Stimulated activated CD4-positive, alpha-beta T cell treated with anti-CD3 and anti-CD28 coated beads, Interleukin-1b, Interleukin-23, amount 100 ng/mL, for 1 hour (primary cell): ENCODE measurements at regions not wholly inside any gene's neighbourhood (a gene's known extent, or its start where the extent isn't known, plus 50 kb on each side); places are given as distances from the start of the nearest gene placed in this dataset.

Experiments
- DNase-seq, 2 donors: peaks; one replicate each; pipeline ENCODE4 v3.0.0-alpha.2; 2020; ENCODE audit warnings: low read depth in 2 of 2

GRCh38 chr12:67498991-67499390, 149.6 kb upstream of the DYRK2 start:
- DNase-seq, result no peak

- no peak for DNase-seq
Measured at GRCh38 chr12:67501362-67501761, 147.2 kb upstream of the DYRK2 start.

- DNase-seq, result no peak
Measured at GRCh38 chr12:67504026-67504425, 144.5 kb upstream of the DYRK2 start.

GRCh38 chr12:67506739-67507138, 141.8 kb upstream of the DYRK2 start:
- DNase-seq, result no peak

GRCh38 chr12:67508830-67509229, 139.7 kb upstream of the DYRK2 start:
- no peak for DNase-seq

GRCh38 chr12:67509666-67510386, 138.7 kb upstream of the DYRK2 start:
- no peak for DNase-seq

GRCh38 chr12:67512061-67512460, 136.5 kb upstream of the DYRK2 start:
- no peak for DNase-seq

GRCh38 chr12:67514502-67514901, 134.0 kb upstream of the DYRK2 start:
- DNase-seq, result no peak

GRCh38 chr12:67515679-67516340, 132.7 kb upstream of the DYRK2 start:
- no peak for DNase-seq

- DNase-seq, result no peak
Measured at GRCh38 chr12:67517181-67517887, 131.2 kb upstream of the DYRK2 start.

GRCh38 chr12:67519484-67520433, 128.8 kb upstream of the DYRK2 start:
- no peak for DNase-seq

- DNase-seq, result no peak
Measured at GRCh38 chr12:67520606-67521005, 127.9 kb upstream of the DYRK2 start.

GRCh38 chr12:67522222-67522621, 126.3 kb upstream of the DYRK2 start:
- no peak for DNase-seq

GRCh38 chr12:67523538-67523937, 125.0 kb upstream of the DYRK2 start:
- no peak for DNase-seq

GRCh38 chr12:67524861-67525616, 123.5 kb upstream of the DYRK2 start:
- DNase-seq, result no peak

GRCh38 chr12:67525617-67525884, 123.0 kb upstream of the DYRK2 start:
- no peak for DNase-seq

- no peak for DNase-seq
Measured at GRCh38 chr12:67526129-67526528, 122.4 kb upstream of the DYRK2 start.

GRCh38 chr12:67531051-67531450, 117.5 kb upstream of the DYRK2 start:
- no peak for DNase-seq

- no peak for DNase-seq
Measured at GRCh38 chr12:67531501-67531900, 117.0 kb upstream of the DYRK2 start.

- DNase-seq, result no peak
Measured at GRCh38 chr12:67533159-67533558, 115.4 kb upstream of the DYRK2 start.

GRCh38 chr12:67534046-67534445, 114.5 kb upstream of the DYRK2 start:
- no peak for DNase-seq
